ENCODE measurements at regions not wholly inside any gene's neighbourhood (a gene's known extent, or its start where the extent isn't known, plus 50 kb on each side); places are given as distances from the start of the nearest gene placed in this dataset.

DNA sequence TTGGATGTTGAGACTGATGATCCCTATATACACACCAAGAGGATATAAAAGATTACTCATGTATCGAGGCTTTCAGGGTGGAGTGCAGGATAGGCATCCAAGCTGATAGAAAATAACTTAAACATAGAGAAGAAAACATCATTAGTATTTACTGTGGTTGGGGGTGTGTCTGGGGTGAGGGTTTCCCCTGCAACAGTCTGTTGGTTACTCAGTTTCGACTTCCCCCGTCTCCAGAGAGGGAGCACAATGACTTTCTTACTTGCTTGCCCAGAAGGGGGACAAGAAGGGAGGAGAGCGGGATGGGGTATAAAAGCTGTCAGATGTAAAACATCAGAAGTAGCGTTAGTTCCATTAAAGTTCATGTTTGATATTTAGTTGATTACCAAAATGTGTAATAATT is 717.4 kb upstream of the ZP4 start:
- no peak for TF ChIP-seq TRIM25 (IDR thresholded peaks at IDR 0.05; ENCODE audit: borderline replicate concordance)
- no peak for TF ChIP-seq GTF2F1 (IDR thresholded peaks at IDR 0.05; ENCODE audit: low read depth, low read length)
- TF ChIP-seq CBX5 (IDR thresholded peaks at IDR 0.05; ENCODE audit: borderline replicate concordance, low read depth): no peak
- TF ChIP-seq ZFP91 (CRISPR knock-in tag; IDR thresholded peaks at IDR 0.05): no peak
- no peak for TF ChIP-seq MXI1 (IDR thresholded peaks at IDR 0.05; ENCODE audit: low read depth, low read length)
- TF ChIP-seq L3MBTL2 (IDR thresholded peaks at IDR 0.05): no peak
- TF ChIP-seq ZNF134 (CRISPR knock-in tag; conservative IDR thresholded peaks at IDR 0.05): no peak

Data from K562 (cell line).